ENCODE measurements at regions not wholly inside any gene's neighbourhood (a gene's known extent, or its start where the extent isn't known, plus 50 kb on each side); places are given as distances from the start of the nearest gene placed in this dataset.
"Not testable (repeated sequence)": the region's sequence is repeated elsewhere in the genome, so short reads cannot be mapped to it uniquely, and the experiment has no call there.

DNA sequence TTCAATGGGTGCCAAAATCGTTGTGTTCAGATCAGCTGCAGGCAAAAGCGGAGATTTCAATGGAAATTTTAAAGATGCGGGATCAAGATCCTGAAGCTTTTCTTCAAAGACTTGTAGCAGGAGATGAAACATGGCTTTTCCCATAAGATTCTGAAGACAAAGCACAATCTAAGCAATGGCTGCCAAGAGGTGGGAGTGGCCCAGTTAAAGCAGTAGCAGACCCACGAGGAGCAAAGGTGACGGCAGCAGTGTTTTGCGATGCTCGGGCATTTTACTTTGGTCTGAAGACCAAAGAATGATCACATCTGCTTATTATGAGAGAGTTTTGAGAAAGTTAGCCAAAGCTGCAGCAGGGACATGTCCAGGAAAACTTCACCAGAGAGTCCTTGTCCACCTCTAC, 222.9 kb downstream of the DSC3 start:
- DNase-seq = no peak

DNA sequence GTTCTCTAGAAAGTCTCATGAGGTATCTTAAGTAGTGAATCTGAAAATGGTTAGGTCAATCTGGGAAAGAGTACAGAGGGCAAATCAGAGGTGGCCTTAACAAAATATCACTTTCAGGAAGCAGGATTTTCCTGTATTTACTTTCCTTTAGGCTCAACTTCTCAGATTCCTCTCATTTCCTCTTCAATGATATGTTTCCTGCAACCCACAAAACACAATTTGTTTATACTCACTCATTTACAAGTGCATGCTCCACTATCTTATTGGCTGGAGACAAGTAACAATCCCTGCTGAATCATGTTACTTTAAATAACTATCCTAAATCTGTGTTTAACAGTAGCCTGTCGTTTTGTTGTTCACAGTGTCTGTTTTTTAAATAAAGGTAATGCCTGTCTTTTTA, 228.1 kb downstream of the DSC3 start:
- DNase-seq = no peak

DNA sequence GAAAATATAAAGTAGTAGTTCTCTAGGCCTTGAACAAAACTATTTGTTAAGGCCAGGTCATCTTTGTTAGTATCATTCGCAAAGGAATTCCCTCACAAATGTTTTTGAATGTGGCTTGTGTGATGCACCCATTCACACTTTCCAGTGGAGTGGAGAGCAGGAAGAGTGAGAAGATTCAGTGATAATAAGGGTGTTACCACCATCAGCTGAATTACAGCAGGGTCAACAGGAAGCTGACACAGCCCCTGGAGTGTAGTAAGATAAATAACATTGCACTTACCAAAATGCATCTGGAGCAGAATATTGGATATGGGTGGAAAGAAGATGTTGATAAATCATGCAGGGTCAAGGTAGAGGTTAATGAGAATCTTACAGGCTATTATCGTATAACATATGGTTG, 231.0 kb downstream of the DSC3 start:
- DNase-seq = no peak

DNA sequence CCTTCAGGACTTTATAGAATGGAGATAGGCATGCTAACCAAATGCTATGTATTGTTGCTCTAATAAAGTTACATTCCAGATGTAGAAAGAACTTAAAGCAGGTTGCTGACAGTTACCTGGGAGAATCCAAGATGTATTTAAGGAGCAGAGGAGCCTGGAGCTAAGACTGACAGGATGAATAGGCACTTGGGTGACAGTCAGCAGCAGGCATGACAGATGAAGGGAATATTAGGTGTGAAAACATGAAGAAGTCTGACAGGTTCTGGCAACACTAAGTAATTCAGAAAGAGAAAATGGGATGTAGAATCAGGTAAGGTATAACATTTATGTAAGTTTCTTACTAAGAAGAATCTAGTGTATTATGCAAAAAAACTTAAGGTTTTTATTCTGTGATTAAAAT, 232.0 kb downstream of the DSC3 start:
- no peak for DNase-seq

DNA sequence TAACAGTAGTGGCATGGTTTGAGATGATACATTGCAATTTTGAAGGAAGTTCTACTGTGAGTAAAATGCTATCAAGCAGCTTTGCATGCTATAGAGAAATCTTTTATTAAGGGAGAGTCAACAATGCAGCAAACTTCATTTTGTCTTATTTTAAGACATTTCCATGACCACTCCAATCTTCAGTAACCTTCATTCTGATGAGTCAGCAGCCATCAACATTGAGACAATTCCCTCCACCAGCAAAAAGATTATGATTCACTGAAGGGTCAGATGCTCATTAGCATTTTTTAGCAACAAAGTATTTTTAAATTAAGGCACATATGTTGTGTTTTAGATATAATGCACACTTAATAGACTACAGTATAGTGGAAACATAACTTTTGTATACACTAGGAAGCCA, 235.7 kb downstream of the DSC3 start:
- no peak for DNase-seq

DNA sequence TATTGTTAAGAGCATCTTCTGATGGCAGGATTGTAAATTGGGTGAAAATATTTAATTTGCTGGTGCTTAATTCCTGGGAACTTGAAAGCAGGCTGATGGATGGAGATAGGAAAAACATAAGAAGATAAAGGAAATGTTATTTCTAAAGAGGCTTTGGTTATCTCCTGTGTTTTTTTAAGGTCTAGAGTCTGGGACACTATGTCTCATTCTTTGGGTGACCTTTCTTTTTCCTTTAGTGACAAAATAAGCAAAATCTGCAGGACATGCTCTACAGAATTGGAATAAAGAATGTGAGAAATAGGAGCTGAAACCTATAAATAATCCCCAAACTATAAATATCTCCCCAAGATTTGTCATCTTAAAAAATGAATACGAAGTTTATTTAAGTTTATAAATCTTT, 241.7 kb downstream of the DSC3 start:
- DNase-seq = no peak

DNA sequence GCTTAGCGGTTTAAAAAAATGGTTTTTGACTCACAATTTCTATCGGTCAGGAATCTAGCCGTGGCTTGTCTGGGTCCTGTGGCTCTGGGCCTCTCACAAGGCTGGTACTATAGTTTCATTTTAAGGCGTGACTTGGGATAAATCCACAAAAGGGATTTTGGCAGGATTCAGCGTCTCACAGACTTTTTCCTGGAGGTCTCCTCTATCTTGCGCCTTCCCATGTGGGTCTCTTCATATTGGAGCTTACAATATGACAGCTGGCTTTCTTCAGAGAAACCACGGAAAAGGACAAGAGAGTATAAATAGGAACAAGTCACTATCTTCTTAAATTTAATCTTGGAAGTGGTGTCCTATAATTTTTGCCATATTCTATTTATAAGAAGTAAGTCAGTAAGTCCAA, 250.5 kb downstream of the DSC3 start:
- no peak for DNase-seq

DNA sequence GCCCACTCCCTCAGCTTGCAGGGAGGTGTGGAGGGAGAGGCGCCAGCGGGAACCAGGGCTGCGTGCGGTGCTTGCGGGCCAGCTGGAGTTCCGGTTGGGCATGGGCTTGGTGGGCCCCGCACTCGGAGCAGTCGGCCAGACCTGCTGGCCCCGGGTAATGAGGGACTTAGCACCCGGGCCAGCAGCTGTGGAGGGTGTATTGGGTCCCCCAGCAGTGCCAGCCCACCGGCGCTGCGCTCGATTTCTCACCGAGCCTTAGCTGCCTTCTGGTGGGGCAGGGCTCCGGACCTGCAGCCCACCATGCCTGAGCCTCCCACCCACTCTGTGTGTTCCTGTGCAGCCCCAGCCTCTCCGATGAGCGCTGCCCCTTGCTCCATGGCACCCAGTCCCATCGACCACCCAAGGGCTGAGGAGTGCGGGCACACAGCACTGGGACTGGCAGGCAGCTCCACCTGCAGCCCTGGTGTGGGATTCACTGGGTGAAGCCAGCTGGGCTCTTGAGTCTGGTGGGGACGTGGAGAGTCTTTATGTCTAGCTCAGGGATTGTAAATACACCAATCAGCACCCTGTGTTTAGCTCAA, 254.0 kb downstream of the DSC3 start:
- DNase-seq = not testable (repeated sequence)

DNA sequence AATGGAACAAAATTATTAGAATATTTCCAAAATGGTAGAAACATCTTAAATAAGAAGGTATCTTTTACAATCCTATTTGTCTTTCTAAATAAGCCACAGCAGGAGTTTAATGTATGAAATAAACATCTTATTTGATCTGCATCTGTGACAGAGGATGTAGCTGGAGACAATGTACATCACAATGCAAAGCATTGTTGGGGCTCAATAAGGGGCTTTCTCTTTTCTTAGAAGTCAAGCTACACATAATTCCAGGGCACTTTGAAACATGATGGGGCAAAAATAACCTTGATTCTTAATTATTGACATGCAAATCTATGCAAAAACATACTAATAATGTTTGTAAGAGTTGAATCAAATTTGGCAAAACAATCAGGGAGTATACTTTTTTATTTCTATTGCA, 255.1 kb downstream of the DSC3 start:
- DNase-seq = no peak

DNA sequence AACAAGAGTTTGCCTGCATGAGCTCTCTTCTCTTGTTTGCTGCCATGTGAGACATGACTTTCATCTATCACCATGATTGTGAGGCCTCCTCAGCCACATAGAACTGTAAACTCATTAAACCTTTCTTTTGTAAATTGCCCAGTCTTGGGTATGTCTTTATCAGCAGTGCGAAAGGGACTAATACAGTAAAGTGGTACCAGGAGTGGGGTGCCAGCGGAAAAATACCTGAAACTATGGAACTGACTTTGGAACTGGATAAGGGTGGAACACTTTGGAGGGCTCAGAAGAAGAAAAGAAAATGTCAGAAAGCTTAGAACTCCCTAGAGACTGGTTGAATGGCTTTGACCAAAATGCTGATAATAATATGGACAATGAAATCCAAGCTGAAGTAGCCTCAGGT, 260.9 kb downstream of the DSC3 start:
- DNase-seq = no peak

DNA sequence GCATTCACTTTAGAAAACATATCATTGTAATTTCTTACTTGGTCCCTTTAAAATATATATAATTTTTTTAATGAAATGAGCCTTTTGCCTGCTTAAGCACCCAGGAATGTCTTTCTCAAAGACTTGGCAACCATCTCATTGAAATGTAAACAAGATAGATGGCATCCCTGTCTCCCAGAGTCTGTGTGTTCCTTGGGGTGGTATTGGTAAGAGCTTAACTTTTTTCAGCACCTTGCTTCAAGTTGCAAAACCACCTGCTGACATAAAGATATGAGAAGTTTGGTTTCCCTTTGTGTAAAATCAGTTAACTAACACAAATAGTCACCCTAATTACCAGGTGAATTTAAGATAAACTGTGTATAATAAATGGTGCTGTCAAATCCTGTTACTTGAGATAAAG, 266.9 kb downstream of the DSC3 start:
- no peak for DNase-seq

DNA sequence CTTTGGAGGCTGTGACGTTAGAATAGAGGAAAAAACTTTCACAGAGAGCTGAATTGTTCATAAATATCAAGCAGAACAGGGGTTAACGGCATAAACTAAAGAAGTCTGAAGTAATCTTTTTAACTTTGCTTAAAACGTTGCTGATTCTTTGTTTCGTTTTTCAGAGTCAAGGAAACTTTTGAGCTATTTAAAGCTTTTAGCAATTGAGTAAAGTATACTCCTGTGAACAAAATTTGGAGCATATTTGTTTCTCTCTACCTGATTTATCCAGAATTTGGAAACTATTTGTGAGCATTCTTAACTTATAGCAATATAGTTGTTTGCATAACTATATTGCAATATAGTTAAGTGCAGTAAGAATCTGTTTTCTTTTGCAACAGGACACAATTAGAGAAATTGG, 270.4 kb downstream of the DSC3 start:
- not testable (repeated sequence) for DNase-seq

DNA sequence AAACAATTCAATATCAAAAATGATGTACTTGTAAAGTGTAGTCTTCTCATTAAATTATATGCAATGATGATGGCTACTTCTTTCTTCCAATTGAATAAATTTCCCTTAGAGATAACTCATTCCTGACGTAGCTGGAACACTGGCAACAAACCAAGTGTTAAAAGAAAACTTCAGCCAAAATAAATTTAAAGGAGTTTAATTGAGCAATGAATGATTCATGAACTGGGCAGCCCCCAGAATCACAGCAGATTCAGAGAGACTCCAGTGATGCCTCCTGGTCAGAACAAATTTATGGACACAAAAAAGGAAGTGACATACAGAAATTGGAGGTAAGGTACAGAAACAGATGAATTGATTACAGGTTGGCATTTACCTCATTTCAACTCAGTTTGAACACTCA, 276.5 kb downstream of the DSC3 start:
- no peak for DNase-seq

DNA sequence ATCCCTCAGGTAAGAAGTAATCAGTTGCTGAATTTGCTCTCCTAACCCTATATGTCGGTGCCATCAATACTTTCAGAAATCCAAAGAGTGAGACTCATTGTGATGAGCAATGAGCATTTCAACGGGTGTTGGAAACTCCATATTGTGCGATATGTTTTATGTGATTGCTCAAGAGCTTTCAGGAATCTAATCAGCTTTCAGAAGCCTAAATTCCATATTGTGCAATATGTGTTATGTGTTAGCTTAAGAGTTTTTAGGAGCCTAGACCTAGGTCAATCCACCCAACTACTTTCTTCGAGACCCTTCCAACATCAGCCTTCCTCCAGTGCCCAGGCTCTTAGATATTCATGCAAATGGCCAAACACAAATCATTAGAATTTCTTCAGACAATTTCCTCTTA, 277.3 kb downstream of the DSC3 start:
- no peak for DNase-seq

DNA sequence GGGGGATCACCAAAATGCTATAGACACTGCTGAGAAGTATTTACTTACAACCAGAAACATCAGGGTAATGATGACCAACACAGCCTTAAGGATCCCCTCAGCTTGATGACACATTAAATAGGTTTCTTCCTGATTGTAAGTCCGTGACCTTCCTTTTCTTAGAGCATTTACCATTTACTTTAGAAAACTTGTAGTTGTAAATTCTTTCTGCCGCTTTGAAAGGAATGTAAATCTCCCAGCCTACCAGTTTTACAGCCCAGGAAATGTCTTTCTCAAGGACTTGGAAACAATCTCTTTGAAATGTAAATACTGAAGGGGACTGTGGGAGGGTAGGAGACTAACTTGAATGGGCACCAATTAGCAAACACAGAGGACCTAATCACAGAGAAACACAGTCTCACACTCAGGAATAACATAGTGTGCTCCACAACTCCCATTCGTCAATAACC, 278.6 kb downstream of the DSC3 start:
- DNase-seq = no peak

DNA sequence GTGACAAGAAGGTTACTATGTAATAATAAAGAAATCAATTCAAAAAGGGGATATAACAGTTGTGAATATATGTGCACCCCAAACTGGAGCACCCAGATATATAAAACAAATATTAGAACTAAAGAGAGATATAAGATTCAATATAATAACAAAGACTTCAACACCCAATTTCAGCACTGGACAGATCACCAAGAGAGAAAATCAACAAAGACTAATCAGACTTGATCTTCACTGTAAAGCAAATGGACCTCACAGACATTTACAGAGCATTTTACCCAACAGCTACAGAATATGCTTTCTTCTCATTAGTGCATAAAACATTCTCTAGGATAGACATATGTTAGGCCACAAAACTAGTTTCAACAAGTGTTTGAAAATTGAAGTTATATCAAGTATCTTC, 287.7 kb downstream of the DSC3 start:
- DNase-seq = no peak

DNA sequence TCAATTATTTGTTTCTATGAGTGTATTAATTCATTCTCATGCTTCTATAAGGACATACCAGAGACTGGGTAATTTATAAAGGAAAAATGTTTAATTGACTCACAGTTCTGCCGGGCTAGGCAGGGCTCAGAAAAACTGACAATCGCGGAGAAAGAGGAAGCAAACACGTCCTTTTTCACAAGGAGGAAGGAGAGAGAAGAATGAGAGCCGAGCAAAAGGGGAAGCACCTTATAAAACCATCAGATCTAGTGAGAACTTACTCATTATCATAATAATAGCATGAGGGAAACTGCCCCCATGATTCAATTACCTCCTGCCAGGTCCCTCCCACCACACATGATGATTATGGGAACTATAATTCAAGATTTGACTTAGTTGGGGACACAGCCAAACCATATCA, 294.0 kb downstream of the DSC3 start:
- peak in 1 of 2 donors; percentile 3 for DNase-seq

DNA sequence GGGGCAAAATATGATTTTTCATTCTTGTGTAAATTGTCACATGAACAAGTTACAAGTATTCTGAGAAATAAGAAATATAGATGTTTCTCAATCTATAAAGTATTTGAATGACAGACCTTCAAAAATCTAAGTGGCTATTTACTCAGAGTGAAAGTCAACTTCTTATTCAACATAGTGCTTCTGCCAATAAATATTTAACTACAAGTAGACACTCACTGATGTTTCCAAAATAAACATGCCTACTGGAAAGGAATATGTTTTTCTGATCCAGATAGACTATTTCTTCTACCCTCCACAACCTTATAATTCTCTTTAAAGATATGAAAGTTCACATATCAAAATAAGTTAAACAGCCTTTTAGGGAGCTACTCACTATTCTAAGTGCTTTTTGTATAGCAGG, 296.3 kb downstream of the DSC3 start:
- DNase-seq = no peak

DNA sequence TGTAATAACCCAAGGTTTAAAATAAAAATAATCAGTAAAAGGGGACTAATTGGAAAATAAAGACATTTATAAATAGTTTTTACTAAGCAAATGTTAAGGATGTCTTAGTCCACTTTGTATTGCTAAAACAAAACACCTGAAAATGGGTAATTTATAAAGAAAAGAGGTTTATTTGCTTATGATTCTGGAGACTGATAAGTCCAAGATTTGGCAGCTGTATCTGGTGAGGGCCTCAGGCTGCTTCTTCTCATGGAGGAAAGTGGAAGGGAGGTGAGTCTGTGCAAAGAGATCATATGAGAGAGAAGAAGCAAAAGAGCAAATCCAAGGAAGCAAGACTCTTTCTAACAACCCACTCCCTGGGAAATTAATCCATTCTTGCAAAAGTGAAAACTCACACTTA, 299.5 kb downstream of the DSC3 start:
- no peak for DNase-seq

DNA sequence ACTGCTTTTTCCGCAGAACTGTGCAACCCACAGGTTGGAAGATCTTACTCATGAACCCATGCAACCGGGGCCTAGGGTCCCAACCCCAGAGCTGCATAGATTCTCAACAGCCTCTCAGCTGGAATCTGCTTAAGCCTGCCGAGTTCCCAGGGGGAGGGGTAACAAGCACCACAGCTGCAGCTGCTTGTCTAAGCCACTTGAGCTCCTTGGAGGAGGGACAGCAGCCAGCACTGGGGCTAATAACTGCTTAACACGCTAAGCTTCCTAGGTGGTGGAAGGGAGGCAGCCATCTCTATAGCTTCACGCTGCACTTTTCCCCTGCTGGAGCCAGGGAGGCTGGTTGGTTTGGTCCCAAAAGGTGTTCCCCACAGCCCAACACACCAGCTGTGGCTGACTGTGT, 311.6 kb downstream of the DSC3 start:
- no peak for DNase-seq

DNA sequence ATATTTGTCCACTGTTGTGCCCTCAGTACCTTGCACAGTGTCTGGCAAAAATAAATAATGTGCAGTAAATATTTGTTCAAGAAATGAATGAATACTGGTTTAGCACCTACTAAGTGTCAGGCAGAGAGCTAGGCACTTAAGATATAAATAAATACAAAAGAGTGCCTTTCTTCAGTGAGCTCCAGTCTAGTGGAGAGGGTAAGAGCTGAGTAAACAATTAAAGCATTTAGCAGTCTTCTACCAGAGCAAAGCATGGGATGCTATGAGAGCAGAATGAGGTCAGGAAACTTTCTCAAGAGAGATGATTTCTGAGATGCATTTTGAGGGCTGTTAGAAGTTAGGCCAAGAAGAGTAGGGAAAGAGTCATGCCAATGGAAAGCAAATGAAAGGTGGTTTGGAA, 314.7 kb downstream of the DSC3 start:
- no peak for DNase-seq

DNA sequence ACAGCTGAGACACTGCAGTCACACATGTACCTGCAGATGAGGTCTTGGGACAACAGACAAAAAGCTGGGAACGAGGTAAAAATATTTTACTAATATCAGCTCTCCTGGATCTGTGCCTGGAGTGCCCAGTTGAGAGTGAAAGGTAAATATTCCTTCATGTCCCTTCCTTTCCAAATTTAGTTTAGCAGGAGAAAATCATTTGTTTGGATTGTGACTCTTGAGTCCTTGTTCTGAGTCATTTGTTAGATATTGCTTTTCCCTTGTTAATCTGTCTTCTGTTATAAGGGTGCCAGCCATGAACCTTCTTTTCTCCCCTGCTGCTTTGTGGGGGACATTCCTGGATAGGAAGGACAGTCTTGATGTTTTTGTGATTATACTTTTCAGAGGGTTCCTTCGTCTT, 329.2 kb downstream of the DSC3 start:
- DNase-seq = no peak

DNA sequence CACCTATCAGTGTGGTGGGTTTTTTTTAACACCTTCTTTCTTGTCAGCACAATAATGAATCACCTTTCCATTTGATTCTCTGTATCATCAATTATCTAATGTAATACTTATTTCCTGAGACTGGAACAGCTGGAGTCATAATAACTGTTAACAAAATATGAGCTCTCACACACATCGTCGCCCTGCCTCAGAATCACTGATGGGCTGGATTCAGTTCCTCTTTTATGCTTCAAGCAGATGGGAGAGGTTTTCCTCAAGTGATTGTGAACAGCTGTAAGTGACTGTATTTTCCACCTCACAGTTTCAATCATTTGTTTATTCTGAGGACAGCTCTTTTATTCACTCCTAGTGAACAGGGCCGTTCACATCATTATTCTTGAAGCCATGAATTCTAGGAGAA, 330.2 kb downstream of the DSC3 start:
- no peak for DNase-seq

DNA sequence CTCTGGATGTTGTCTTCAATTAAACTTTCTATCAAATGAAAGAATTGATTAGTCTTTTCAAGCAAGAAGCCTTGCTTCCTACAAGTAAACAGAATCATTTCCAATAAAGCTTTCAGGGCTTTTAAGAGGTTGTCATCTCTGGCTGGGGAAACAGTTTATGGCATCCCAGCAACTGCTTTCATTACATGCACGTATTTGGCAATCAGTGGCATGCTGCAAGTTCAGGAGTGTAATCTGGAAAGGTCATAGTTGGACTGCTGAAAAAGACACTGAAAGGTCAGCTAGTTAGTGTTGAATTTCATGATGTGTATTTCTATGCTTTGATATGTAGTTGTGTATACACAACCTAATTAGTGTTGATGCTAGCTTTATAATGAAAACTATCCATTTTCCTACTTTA, 332.9 kb downstream of the DSC3 start:
- DNase-seq = no peak

DNA sequence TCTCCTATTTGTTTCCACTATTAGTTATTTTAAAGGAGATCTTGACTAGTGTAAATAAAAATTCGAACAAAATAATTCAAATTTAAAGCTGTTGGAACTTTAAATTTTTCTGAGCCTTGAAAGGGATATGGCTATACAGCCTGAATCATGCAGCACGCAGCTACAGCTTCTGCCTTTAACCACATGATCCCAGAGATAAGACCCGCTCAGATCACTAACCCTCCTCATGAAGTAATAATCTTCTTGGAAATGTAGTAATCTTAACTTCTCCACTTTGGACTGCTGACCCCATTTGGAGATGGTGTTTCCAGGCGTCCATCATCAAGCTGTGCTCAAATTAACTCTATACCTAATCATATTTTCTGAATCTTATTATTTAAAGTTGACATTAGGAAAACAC, 336.6 kb downstream of the DSC3 start:
- DNase-seq = no peak

DNA sequence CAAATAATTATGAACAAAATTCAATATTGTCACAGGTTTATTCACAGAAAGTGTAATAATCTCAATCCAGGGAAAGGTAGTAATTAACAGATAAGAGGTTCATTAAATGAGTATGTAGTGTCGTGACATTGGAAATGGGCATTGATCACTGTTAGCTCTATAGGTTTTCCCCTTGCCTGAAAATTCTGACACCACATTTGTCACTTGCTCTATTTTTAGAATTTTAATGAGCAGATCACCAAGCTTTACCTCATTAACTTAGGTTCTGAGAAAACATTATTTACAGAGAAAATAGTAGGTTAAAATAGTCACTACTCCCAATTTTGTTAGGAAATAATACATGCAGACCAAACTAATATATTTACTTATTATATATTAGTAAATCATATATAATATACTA, 344.0 kb downstream of the DSC3 start:
- DNase-seq = no peak
